ENCODE measurements at regions not wholly inside any gene's neighbourhood (a gene's known extent, or its start where the extent isn't known, plus 50 kb on each side); places are given as distances from the start of the nearest gene placed in this dataset.

DNA sequence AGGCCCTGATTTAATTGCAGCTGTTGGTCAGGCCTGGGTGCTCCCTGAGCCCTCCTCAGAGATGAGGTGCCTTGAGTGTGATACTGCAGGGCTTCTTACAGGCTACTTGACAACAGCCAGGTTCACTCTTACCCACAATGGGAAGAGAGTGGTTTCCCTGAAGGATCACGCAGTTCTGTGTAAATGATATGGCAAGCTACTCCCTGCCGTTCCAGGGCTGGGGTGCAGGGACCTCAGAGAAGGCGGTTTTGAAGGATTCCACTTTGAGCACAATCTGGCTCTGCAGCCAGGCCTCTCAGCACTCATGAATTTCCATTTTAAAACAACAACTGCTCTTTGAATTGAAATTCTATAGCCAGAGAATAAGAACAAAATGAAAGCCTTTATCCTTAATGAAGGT, 92.9 kb downstream of the SLC17A6 start:
- no peak overlapping the region for H3K4ac ChIP-seq (replicated peaks; ENCODE audit: insufficient read length, low read depth, low read length)

More for the DNA sequence above, 92.9 kb downstream of the SLC17A6 start:
- Histone ChIP-seq H2BK5ac (ENCODE audit: low read depth, low read length) (no peak overlapping the region), H2AFZ (ENCODE audit: low read length) (peak overlapping the region; percentile 90; the same call in 1 of the 2 replicates), H3K79me2 (ENCODE audit: control insufficient read depth in 1 of 2, insufficient read depth in 2 of 2, low read length in 2 of 2) (no peaks in the 10 kb centered on the region), H3K36me3 (ENCODE audit: control insufficient read depth in 2 of 4, insufficient read depth in 4 of 4, low read length in 3 of 4) (no peaks in the 10 kb centered on the region), H3K23ac (ENCODE audit: insufficient read length) (no peak overlapping the region), H3K9ac (replicated peaks in 1 of 4; ENCODE audit: extremely low read depth in 1 of 4, low read depth in 3 of 4, low read length in 3 of 4) (no peak overlapping the region; a peak in 1 of 7 replicates), H3K27ac (ENCODE audit: low read depth, low read length) (no peak overlapping the region), H3K27me3 (replicated peaks in 1 of 4; ENCODE audit: control insufficient read depth in 3 of 4, extremely low read depth in 1 of 4, insufficient read depth in 3 of 4, low read length in 3 of 4) (0 out of 7 replicates have a peak, but pooled peaks cover 0 to 3% (median 0%) of the 10 kb centered on the region in 4 experiments), H4K91ac (replicated peaks; ENCODE audit: insufficient read length, low read length) (no peak overlapping the region), H4K20me1 (replicated peaks in 1 of 2; ENCODE audit: control insufficient read depth in 1 of 2, insufficient read depth in 2 of 2, low read length in 2 of 2) (no peaks in the 10 kb centered on the region), H3K9me3 (ENCODE audit: insufficient read depth in 2 of 2, low read depth in 1 of 2, low read length in 1 of 2) (peaks cover 0 to 3% of the 10 kb centered on the region in 2 experiments; a peak in 1 of 4 replicates), H2BK15ac (ENCODE audit: low read length) (no peak overlapping the region), H2BK120ac (replicated peaks; ENCODE audit: low read depth, low read length) (no peak overlapping the region), H3K4me1 (replicated peaks in 1 of 4; ENCODE audit: control insufficient read depth in 3 of 4, insufficient read depth in 4 of 4, low read length in 3 of 4) (peaks cover 4 to 12% (median 6%) of the 10 kb centered on the region in 4 experiments; a peak in 6 of 7 replicates), H3K18ac (ENCODE audit: extremely low read depth, low read length) (peak overlapping the region; percentile 68), H3K23me2 (ENCODE audit: low read depth, low read length) (no peaks in the 10 kb centered on the region; the same call in 1 of the 2 replicates), H3K14ac (ENCODE audit: insufficient read length) (no peak overlapping the region), H3K79me1 (ENCODE audit: low read depth, low read length) (no peaks in the 10 kb centered on the region), H3K56ac (replicated peaks; ENCODE audit: insufficient read length, low read depth, low read length) (no peak overlapping the region), H4K8ac (ENCODE audit: extremely low read depth, insufficient read depth, low read length) (no peak overlapping the region), H2BK12ac (ENCODE audit: low read depth, low read length) (no peak overlapping the region; the same call in 1 of the 2 replicates), H2BK20ac (ENCODE audit: low read length) (no peak overlapping the region), H2AK5ac (ENCODE audit: low read depth, low read length) (0 out of 2 replicates have a peak overlapping the region, but pooled peaks have one; percentile 40), H3K4me2 (ENCODE audit: insufficient read depth in 1 of 2, low read depth in 2 of 2, low read length in 2 of 2) (0 out of 4 replicates have a peak overlapping the region, but pooled peaks of 1 of the 2 experiments have one; percentile 68), H3K4me3 (ENCODE audit: extremely low read depth in 1 of 4, insufficient read depth in 2 of 4, low read depth in 3 of 4, low read length in 4 of 4) (no peak overlapping the region), H4K5ac (ENCODE audit: insufficient read length, low read depth, low read length) (no peak overlapping the region)
- DNase-seq (ENCODE audit: low read depth in 1 of 2, low spot score in 2 of 2) (no peak), FAIRE-seq (no peak)
- no peak for TF ChIP-seq RXRA (IDR thresholded peaks at IDR 0.05; ENCODE audit: insufficient read depth, low read depth, low read length)
- ChIA-PET POLR2A (ENCODE audit: partially characterized antibody) (interaction anchor here (1.2 to 1.8 kb wide), 4 partner anchors 10 to 195 kb away, joined by 3 to 4 read pairs (median 3); no protein-coding TSS in a partner anchor), CTCF (ENCODE audit: partially characterized antibody) (interaction anchor here (0.6 to 1.6 kb wide), 4 partner anchors 11 to 126 kb away, joined by 3 to 5 read pairs (median 4); no protein-coding TSS in a partner anchor)
- 46% methylated on average over 3 of the region's 3 CpGs; no CpG with 5 or more reads in 1 of the 2 experiments for WGBS, 2 experiments (ENCODE audit: extremely low coverage in 1 of 2, insufficient coverage in 1 of 2, insufficient read length in 1 of 2, insufficient replicate concordance in 2 of 2, low coverage in 1 of 2, low lambda C conversion rate in 2 of 2, missing lambda C conversion rate in 1 of 2)

All from H1 (cell line).